ENCODE measurements at regions not wholly inside any gene's neighbourhood (a gene's known extent, or its start where the extent isn't known, plus 50 kb on each side); places are given as distances from the start of the nearest gene placed in this dataset.

- DNase-seq, result no peak
- no peaks in the 10 kb centered on the region for H3K4me1 ChIP-seq
- no peak overlapping the region for H3K27ac ChIP-seq
- no peaks in the 10 kb centered on the region for H3K36me3 ChIP-seq (ENCODE audit: low read depth, missing control alignments)
- H3K9me3 ChIP-seq, result no peaks in the 10 kb centered on the region
- intact Hi-C loops (cut with DNase I; ENCODE audit: low total_unique reads), result no loop called here
- TF ChIP-seq, protein P1, sequence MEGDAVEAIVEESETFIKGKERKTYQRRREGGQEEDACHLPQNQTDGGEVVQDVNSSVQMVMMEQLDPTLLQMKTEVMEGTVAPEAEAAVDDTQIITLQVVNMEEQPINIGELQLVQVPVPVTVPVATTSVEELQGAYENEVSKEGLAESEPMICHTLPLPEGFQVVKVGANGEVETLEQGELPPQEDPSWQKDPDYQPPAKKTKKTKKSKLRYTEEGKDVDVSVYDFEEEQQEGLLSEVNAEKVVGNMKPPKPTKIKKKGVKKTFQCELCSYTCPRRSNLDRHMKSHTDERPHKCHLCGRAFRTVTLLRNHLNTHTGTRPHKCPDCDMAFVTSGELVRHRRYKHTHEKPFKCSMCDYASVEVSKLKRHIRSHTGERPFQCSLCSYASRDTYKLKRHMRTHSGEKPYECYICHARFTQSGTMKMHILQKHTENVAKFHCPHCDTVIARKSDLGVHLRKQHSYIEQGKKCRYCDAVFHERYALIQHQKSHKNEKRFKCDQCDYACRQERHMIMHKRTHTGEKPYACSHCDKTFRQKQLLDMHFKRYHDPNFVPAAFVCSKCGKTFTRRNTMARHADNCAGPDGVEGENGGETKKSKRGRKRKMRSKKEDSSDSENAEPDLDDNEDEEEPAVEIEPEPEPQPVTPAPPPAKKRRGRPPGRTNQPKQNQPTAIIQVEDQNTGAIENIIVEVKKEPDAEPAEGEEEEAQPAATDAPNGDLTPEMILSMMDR (IDR thresholded peaks at IDR 0.05), result no peak
- no peak for TF ChIP-seq POLR2A (IDR thresholded peaks at IDR 0.05)
- H3K27me3 ChIP-seq, result no peaks in the 10 kb centered on the region
- 93% methylated on average over 4 of the region's 4 CpGs for WGBS, 2 donors
- H3K4me3 ChIP-seq, result no peak overlapping the region
Observed at GRCh38 chr3:147775816-147776530, 366.8 kb downstream of the ZIC1 start.

DNA sequence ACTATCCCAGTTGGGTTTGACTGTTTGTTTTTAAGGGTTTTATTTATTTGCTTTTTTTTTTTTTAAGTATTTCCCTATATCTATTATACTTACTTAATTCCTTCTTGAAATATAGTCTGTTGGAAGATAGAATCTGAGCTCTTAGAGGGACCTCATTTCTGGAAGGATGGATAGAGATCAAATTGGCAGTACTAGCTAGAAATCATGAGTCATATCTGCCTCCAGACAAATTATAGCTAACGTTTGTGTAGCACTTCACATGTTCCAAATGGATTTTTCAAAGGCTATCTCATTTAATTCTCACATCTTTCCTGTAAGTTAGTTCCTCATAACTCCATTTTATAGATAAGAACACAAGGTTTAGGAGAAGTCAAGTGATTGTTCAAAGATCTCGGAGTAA is 384.7 kb downstream of the ZIC1 start:
- Histone ChIP-seq H3K27ac (no peak overlapping the region), H3K27me3 (no peaks in the 10 kb centered on the region), H3K36me3 (ENCODE audit: low read depth, missing control alignments) (no peaks in the 10 kb centered on the region), H3K4me3 (no peak overlapping the region), H3K9me3 (no peaks in the 10 kb centered on the region), H3K4me1 (no peaks in the 10 kb centered on the region)
- no peak for DNase-seq
- WGBS, 2 donors, result 65 to 70% methylated on average over 2 of the region's 2 CpGs
- intact Hi-C loops (cut with DNase I; ENCODE audit: low total_unique reads), result no loop called here
- no peak for TF ChIP-seq POLR2A (IDR thresholded peaks at IDR 0.05)
- TF ChIP-seq, protein P1 (IDR thresholded peaks at IDR 0.05), result no peak

DNA sequence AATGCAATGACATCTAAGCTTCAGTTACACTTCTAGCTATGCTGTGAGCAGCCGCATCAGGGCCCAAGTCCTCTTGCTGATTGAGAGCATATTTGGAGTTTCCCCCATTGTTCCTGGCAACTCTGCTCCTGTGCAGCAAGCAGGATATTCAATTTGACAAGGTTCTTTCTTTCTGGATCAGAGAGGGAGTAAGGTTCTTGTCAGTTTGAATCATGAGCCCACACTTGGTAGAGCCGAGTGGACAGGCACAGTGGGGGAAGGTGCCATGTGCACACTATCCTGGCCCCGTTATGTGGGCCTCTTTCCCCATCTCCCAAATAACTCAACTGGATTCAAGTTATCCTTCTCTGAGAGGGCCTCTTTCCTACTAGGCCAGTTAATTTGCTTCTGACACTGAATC is 385.4 kb downstream of the ZIC1 start:
- 90 to 93% methylated on average over 3 of the region's 3 CpGs for WGBS, 2 donors
- DNase-seq, result no peak
- Histone ChIP-seq H3K9me3 (no peaks in the 10 kb centered on the region), H3K27me3 (no peaks in the 10 kb centered on the region), H3K27ac (no peak overlapping the region), H3K36me3 (ENCODE audit: low read depth, missing control alignments) (no peaks in the 10 kb centered on the region), H3K4me1 (no peaks in the 10 kb centered on the region), H3K4me3 (no peak overlapping the region)
- intact Hi-C loops (cut with DNase I; ENCODE audit: low total_unique reads), result no loop called here
- TF ChIP-seq, protein P1 (IDR thresholded peaks at IDR 0.05), result no peak
- no peak for TF ChIP-seq POLR2A (IDR thresholded peaks at IDR 0.05)

DNA sequence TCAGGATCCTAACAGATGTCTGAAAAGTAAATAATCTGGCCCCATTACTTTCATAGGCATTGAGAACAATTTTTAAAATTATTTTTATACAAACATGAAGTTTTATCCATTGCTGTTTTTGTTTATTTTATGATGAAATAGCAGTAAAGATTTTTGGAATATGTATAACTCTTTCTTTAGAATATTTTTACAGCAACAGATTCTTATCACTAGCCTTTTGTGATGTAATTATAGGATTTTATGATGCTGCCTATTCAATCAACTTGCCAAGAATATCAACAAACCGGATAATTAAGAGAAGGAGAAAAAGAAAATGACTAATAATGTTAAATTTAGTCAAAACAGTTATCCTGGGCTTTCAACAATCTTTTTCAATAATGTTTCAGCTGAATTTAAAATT is 386.3 kb downstream of the ZIC1 start:
- TF ChIP-seq, protein P1 (IDR thresholded peaks at IDR 0.05), result no peak
- no peaks in the 10 kb centered on the region for H3K4me1 ChIP-seq
- WGBS, 2 donors, result 75 to 84% methylated on average over 1 of the region's 1 CpG
- intact Hi-C loops (cut with DNase I; ENCODE audit: low total_unique reads), result no loop called here
- no peak overlapping the region for H3K4me3 ChIP-seq
- H3K36me3 ChIP-seq (ENCODE audit: low read depth, missing control alignments), result no peaks in the 10 kb centered on the region
- no peak overlapping the region for H3K27ac ChIP-seq
- DNase-seq, result no peak
- no peaks in the 10 kb centered on the region for H3K9me3 ChIP-seq
- no peaks in the 10 kb centered on the region for H3K27me3 ChIP-seq

GRCh38 chr3:147797095-147797494 is 387.9 kb downstream of the ZIC1 start:
- H3K27ac ChIP-seq, result no peak overlapping the region
- no peaks in the 10 kb centered on the region for H3K9me3 ChIP-seq
- H3K36me3 ChIP-seq (ENCODE audit: low read depth, missing control alignments), result no peaks in the 10 kb centered on the region
- H3K27me3 ChIP-seq, result no peaks in the 10 kb centered on the region
- no peak for DNase-seq
- no peak overlapping the region for H3K4me3 ChIP-seq
- no peaks in the 10 kb centered on the region for H3K4me1 ChIP-seq
- TF ChIP-seq, protein P1 (IDR thresholded peaks at IDR 0.05), result no peak
- no peak for TF ChIP-seq POLR2A (IDR thresholded peaks at IDR 0.05)
- intact Hi-C loops (cut with DNase I; ENCODE audit: low total_unique reads), result no loop called here
